Central memory CD8-positive, alpha-beta T cell (primary cell): ENCODE measurements at regions not wholly inside any gene's neighbourhood (a gene's known extent, or its start where the extent isn't known, plus 50 kb on each side); places are given as distances from the start of the nearest gene placed in this dataset.

Source experiments
- ATAC-seq: fragments of 150-1000 bp; cut with Tn5 transposase; replicated peaks from 2 replicates; pipeline ENCODE4 v1.10.0; 2022; ENCODE audit warnings: mild to moderate bottlenecking, moderate FRiP score, moderate number of reproducible peaks; ENCODE audit not compliant: poor library complexity, severe bottlenecking; ENCODE audit errors: extremely low read depth
- DNase-seq, 2 donors: peaks; one replicate each; pipeline ENCODE4 v3.0.0; 2021; ENCODE audit warnings: low spot score in 2 of 2
- H3K27ac Mint-ChIP-seq: one replicate; pipeline ENCODE4 v1.8.0; 2022; ENCODE audit warnings: low read depth, mild to moderate bottlenecking, moderate library complexity, mixed read lengths
- H3K27me3 Mint-ChIP-seq: one replicate; pipeline ENCODE4 v1.8.0; 2022; ENCODE audit warnings: mixed read lengths
- H3K36me3 Mint-ChIP-seq: one replicate; pipeline ENCODE4 v1.8.0; 2022; ENCODE audit warnings: mild to moderate bottlenecking, moderate library complexity, mixed read lengths; ENCODE audit not compliant: insufficient read depth
- H3K4me1 Mint-ChIP-seq: one replicate; pipeline ENCODE4 v1.8.0; 2022; ENCODE audit warnings: mixed read lengths
- H3K4me3 Mint-ChIP-seq: one replicate; pipeline ENCODE4 v1.8.0; 2022; ENCODE audit warnings: mild to moderate bottlenecking, moderate library complexity, mixed read lengths
- H3K9me3 Mint-ChIP-seq: one replicate; pipeline ENCODE4 v1.8.0; 2022; ENCODE audit warnings: mixed read lengths

GRCh38 chr3:148435534-148435933 lies 262.2 kb upstream of the AGTR1 start:
- no peak overlapping the region for H3K4me3 Mint-ChIP-seq
- H3K9me3 Mint-ChIP-seq: peaks cover 26% of the 10 kb centered on the region
- H3K27ac Mint-ChIP-seq: no peak overlapping the region
- no peak for DNase-seq
- no peaks in the 10 kb centered on the region for H3K4me1 Mint-ChIP-seq
- no peaks in the 10 kb centered on the region for H3K27me3 Mint-ChIP-seq
- H3K36me3 Mint-ChIP-seq: peaks cover 3% of the 10 kb centered on the region
- no peak for ATAC-seq

- Mint-ChIP-seq H3K9me3 (peaks cover 28% of the 10 kb centered on the region), H3K36me3 (peaks cover 3% of the 10 kb centered on the region), H3K4me3 (no peak overlapping the region), H3K27me3 (no peaks in the 10 kb centered on the region), H3K27ac (no peak overlapping the region), H3K4me1 (no peaks in the 10 kb centered on the region)
- ATAC-seq (no peak), DNase-seq (no peak)
Observed at GRCh38 chr3:148439254-148439822, 258.4 kb upstream of the AGTR1 start.

DNA sequence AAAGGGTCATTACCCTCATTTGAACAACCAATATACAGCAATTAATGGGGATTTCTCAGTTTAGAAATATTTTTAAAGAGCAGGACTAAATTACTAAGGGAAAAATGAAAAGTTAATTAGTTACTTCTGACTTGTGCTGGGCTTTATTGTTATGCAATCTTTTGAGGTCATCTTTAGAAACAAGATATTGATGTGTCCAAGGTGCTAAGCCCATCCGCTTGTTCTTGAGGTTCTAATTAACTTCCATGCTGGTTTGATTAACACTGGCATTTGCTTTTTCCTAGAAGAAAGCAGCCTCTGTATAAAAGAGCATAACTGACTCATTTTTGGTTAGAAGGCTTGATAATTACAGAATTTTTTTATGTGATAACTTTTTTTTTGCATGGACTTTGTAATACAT lies 256.5 kb upstream of the AGTR1 start:
- ATAC-seq (no peak), DNase-seq (no peak)
- H3K4me1 Mint-ChIP-seq: no peaks in the 10 kb centered on the region
- H3K9me3 Mint-ChIP-seq: peaks cover 25% of the 10 kb centered on the region
- H3K36me3 Mint-ChIP-seq: peaks cover 3% of the 10 kb centered on the region
- H3K27me3 Mint-ChIP-seq: no peaks in the 10 kb centered on the region
- no peak overlapping the region for H3K4me3 Mint-ChIP-seq
- no peak overlapping the region for H3K27ac Mint-ChIP-seq

DNA sequence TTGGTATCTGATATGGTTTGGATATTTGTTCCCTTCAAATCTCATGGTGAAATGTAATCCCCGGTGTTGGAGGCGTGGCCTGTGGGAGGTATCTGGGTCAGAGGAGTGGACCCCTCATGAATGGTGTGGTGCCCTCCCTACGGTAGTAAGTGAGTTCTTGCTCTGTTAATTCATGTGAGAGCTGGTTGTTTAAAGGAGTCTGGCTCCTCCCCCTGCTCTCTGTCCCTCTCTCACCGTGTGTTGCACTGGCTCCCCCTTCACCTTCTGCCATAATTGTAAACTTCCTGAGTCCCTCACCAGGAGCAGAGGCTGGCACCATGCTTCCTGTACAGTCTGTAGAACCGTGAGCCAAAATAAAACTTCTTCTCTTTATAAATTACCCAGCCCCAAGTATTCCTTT lies 246.9 kb upstream of the AGTR1 start:
- Mint-ChIP-seq H3K36me3 (no peaks in the 10 kb centered on the region), H3K27me3 (no peaks in the 10 kb centered on the region), H3K27ac (no peak overlapping the region), H3K9me3 (peaks cover 6% of the 10 kb centered on the region), H3K4me1 (no peaks in the 10 kb centered on the region), H3K4me3 (no peak overlapping the region)
- DNase-seq (no peak), ATAC-seq (no peak)

DNA sequence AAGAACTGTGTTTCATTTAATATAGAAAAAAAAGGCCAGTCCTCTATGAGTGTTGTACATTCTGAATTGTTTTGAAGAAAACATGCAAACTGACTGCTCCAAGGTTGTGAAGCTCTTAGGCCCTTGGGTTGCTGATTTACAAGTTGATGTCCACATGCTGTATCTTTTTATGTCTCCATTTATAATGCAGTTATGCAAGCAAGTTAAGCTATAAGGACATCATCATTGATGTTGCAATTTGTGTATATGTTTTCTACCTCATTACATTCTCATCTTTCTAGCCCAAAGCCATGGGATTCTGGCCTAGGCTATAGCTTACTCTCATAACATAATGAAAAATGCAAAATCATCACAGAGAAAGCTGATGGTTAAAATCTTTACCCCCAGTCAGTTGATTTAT lies 245.7 kb upstream of the AGTR1 start:
- no peaks in the 10 kb centered on the region for H3K27me3 Mint-ChIP-seq
- no peaks in the 10 kb centered on the region for H3K4me1 Mint-ChIP-seq
- H3K36me3 Mint-ChIP-seq: no peaks in the 10 kb centered on the region
- DNase-seq: no peak
- H3K27ac Mint-ChIP-seq: no peak overlapping the region
- ATAC-seq: no peak
- H3K9me3 Mint-ChIP-seq: peaks cover 6% of the 10 kb centered on the region
- H3K4me3 Mint-ChIP-seq: no peak overlapping the region

DNA sequence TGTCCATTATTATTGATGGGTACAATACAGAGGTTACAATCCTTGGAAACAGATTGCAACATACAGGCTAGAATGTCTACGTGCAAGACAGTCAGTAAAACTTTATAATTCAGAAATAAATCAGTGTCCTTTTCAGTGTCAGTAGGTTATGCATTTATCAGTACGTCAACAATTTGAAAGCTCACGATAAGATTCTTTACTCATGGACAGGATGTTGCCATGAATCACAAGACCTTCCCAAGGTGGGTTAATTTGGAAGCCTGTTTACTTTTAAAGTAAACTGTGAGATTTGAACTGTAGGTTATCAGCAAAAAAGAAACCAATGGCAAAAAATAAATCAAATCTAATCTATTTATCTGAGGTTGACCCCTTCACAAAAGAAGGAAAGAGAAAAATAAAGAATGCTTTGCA lies 243.9 kb upstream of the AGTR1 start:
- Mint-ChIP-seq H3K36me3 (no peaks in the 10 kb centered on the region), H3K4me1 (no peaks in the 10 kb centered on the region), H3K4me3 (no peak overlapping the region), H3K27ac (no peak overlapping the region), H3K9me3 (peaks cover 6% of the 10 kb centered on the region), H3K27me3 (no peaks in the 10 kb centered on the region)
- DNase-seq (no peak), ATAC-seq (no peak)

- ATAC-seq: no peak
- DNase-seq: no peak
- no peaks in the 10 kb centered on the region for H3K36me3 Mint-ChIP-seq
- H3K27me3 Mint-ChIP-seq: no peaks in the 10 kb centered on the region
- H3K4me1 Mint-ChIP-seq: no peaks in the 10 kb centered on the region
- no peak overlapping the region for H3K4me3 Mint-ChIP-seq
- no peak overlapping the region for H3K27ac Mint-ChIP-seq
- peaks cover 6% of the 10 kb centered on the region for H3K9me3 Mint-ChIP-seq
Observed at GRCh38 chr3:148455098-148455497, 242.6 kb upstream of the AGTR1 start.

- no peaks in the 10 kb centered on the region for H3K27me3 Mint-ChIP-seq
- H3K9me3 Mint-ChIP-seq: peaks cover 6% of the 10 kb centered on the region
- H3K4me1 Mint-ChIP-seq: no peaks in the 10 kb centered on the region
- no peaks in the 10 kb centered on the region for H3K36me3 Mint-ChIP-seq
- no peak overlapping the region for H3K4me3 Mint-ChIP-seq
- DNase-seq (no peak), ATAC-seq (no peak)
- H3K27ac Mint-ChIP-seq: no peak overlapping the region
Observed at GRCh38 chr3:148457886-148458285, 239.8 kb upstream of the AGTR1 start.

DNA sequence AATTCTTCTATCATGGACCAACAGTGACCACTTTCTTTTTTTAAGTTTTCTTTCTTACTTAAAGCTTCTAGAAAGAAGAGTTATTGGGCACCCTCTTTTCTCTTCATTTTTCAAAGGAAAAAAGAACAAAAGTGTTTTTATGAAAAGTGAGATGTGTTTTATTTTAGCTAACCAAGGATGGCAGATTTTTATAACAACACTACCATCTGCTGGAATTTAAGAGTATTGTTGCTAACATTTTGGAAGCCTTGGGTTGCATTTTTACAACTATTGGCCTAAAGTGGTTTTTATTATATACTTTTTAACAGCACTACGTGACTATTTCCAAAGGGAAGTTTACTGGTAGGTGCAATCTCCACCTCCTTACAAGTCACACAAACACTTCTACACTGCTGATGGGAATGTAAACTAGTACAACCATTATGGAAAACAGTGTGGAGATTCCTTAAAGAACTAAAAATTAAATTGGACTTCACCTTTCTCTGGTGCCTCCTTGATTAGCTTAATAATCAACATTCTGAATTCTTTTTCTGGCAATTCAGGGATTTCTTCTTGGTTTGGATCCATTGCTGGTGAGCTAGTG lies 237.7 kb upstream of the AGTR1 start:
- DNase-seq (no peak), ATAC-seq (no peak)
- no peaks in the 10 kb centered on the region for H3K4me1 Mint-ChIP-seq
- H3K27me3 Mint-ChIP-seq: no peaks in the 10 kb centered on the region
- H3K4me3 Mint-ChIP-seq: no peak overlapping the region
- no peak overlapping the region for H3K27ac Mint-ChIP-seq
- H3K36me3 Mint-ChIP-seq: no peaks in the 10 kb centered on the region
- peaks cover 4% of the 10 kb centered on the region for H3K9me3 Mint-ChIP-seq

DNA sequence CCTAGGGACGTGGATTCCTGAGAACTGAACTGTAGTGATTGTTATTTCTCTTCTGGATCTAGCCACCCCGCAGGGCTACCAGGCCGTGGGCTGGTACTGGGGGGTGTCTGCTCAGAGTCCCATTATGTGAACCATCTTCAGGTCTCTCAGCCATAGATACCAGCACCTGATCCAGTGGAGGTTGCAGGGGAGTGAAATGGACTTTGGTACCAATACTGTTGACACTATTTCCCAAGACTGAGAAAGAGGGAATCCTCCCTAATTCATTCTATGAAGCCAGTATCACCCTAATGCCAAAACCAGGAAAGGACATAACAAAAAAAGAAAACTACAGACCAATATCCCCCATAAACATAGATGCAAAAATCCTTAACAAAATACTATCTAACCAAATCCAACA lies 237.0 kb upstream of the AGTR1 start:
- no peaks in the 10 kb centered on the region for H3K4me1 Mint-ChIP-seq
- no peak overlapping the region for H3K4me3 Mint-ChIP-seq
- no peaks in the 10 kb centered on the region for H3K36me3 Mint-ChIP-seq

DNA sequence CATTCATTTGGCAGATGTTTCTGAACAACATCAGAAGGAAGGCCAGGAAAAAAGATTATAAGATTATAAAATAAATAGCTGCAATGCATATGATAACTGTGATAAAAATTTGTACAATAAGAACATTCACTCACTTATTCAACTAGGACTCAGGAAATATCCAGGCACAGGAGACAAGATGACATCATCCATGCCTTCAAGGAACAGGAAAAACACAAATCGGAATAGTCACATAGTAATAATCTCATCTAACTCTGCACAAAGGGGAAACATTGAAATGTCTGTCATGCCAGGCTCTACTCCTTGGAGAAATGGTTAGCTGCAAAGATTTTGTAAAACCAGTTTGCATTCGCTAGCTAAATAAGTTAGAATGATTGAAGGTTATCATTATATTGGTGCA lies 233.5 kb upstream of the AGTR1 start:
- H3K36me3 Mint-ChIP-seq: no peaks in the 10 kb centered on the region
- DNase-seq: no peak

More for the DNA sequence above, 237.0 kb upstream of the AGTR1 start:
- Mint-ChIP-seq H3K27ac (no peak overlapping the region), H3K9me3 (peaks cover 8% of the 10 kb centered on the region), H3K27me3 (no peaks in the 10 kb centered on the region)
- DNase-seq: no peak
- ATAC-seq: no peak

DNA sequence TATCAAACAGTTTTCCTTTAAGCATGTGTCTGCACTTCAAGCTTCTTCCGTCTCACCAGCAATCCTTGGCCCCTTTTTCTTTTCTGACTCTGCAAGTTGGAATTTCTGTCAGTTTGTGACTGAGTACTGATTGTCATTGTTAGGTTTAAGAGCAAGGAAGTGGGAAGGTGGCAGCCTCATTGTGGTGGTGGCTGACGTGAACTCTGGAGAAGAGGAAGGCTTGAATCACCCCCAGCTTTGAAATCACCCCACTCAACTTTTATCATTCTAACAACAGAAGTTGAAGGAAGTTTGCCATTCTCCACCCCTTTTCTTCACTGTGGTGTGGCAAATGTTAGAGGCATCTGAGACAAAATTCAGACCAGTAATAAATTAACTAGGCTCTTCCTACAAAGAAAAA lies 231.6 kb upstream of the AGTR1 start:
- no peak for DNase-seq
- ATAC-seq: no peak
- H3K4me3 Mint-ChIP-seq: no peak overlapping the region
- peaks cover 8% of the 10 kb centered on the region for H3K9me3 Mint-ChIP-seq
- no peaks in the 10 kb centered on the region for H3K27me3 Mint-ChIP-seq
- H3K27ac Mint-ChIP-seq: no peak overlapping the region
- no peaks in the 10 kb centered on the region for H3K36me3 Mint-ChIP-seq
- H3K4me1 Mint-ChIP-seq: no peaks in the 10 kb centered on the region

More for the DNA sequence above, 233.5 kb upstream of the AGTR1 start:
- no peaks in the 10 kb centered on the region for H3K4me1 Mint-ChIP-seq
- no peak overlapping the region for H3K4me3 Mint-ChIP-seq
- H3K27ac Mint-ChIP-seq: no peak overlapping the region
- H3K9me3 Mint-ChIP-seq: peaks cover 8% of the 10 kb centered on the region
- ATAC-seq: no peak
- H3K27me3 Mint-ChIP-seq: no peaks in the 10 kb centered on the region

DNA sequence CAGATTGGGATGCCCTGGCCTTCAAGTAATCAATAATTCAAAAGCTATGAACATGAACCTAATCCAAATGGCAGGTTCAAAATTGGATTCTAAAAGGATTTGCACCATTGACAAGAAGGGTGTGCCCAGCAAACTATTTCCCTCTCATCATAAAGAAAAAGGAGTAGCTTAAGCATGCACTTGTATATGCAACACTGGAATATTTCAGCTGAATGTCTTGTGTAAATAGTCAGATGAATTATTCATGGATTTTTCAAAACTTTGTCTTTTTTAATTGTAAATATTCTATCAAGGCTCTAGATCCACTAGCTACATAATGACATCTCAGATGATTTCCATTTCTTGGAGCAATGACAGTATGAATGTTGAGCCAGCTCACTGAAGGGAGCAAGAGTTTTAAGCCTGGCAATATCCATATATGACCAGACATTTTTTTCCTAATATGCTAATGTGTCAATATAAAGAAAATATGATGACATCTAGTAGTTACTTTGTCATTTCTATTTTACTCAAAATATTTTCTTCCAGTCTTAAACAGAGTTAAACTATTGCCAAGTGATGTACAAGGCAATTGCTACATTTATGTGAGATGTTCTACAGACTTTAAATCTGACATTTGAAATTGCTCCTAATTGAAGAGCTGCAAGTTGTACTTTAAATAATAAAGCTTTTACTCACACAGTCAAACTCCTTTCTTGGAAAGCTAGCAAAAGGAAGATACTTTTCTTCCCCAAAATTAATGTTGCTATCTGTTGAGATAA lies 230.5 kb upstream of the AGTR1 start:
- Mint-ChIP-seq H3K27ac (no peak overlapping the region), H3K9me3 (peaks cover 8% of the 10 kb centered on the region)
- no peak for ATAC-seq

More for the DNA sequence above, 230.5 kb upstream of the AGTR1 start:
- no peaks in the 10 kb centered on the region for H3K4me1 Mint-ChIP-seq
- DNase-seq: no peak
- H3K27me3 Mint-ChIP-seq: no peaks in the 10 kb centered on the region
- no peaks in the 10 kb centered on the region for H3K36me3 Mint-ChIP-seq
- H3K4me3 Mint-ChIP-seq: no peak overlapping the region
